SHP77 treated with DMSO at 0.1 percent for 48 hours (cell line): ENCODE measurements at regions not wholly inside any gene's neighbourhood (a gene's known extent, or its start where the extent isn't known, plus 50 kb on each side); places are given as distances from the start of the nearest gene placed in this dataset.
"Not testable (repeated sequence)": the region's sequence is repeated elsewhere in the genome, so short reads cannot be mapped to it uniquely, and the experiment has no call there.

Experiments
- DNase-seq: peaks from one replicate; lab custom pipeline; 2025; lab: John Stamatoyannopoulos, UW

- no peak for DNase-seq
These were observed 958.6 kb downstream of the TRAM1L1 start for GRCh38 chr4:116126794-116127193.

GRCh38 chr4:116122124-116122523, 963.3 kb downstream of the TRAM1L1 start:
- DNase-seq = no peak

- DNase-seq = peak; percentile 11
These were observed 967.2 kb downstream of the TRAM1L1 start for GRCh38 chr4:116118221-116118620.

GRCh38 chr4:116112861-116113260, 972.5 kb downstream of the TRAM1L1 start:
- not testable (repeated sequence) for DNase-seq

- DNase-seq = no peak
These were observed 974.7 kb downstream of the TRAM1L1 start for GRCh38 chr4:116110713-116111112.

- no peak for DNase-seq
These were observed 976.8 kb downstream of the TRAM1L1 start for GRCh38 chr4:116108606-116109005.

- DNase-seq = no peak
These were observed 984.1 kb downstream of the TRAM1L1 start for GRCh38 chr4:116101321-116101720.

- DNase-seq = no peak
These were observed 985.8 kb downstream of the TRAM1L1 start for GRCh38 chr4:116099596-116099995.

- DNase-seq = not testable (repeated sequence)
These were observed 983.9 kb upstream of the NDST4 start for GRCh38 chr4:116097353-116097752.

- DNase-seq = no peak
These were observed 979.5 kb upstream of the NDST4 start for GRCh38 chr4:116092961-116093360.

GRCh38 chr4:116088771-116089170, 975.4 kb upstream of the NDST4 start:
- no peak for DNase-seq

GRCh38 chr4:116082808-116083366, 969.5 kb upstream of the NDST4 start:
- no peak for DNase-seq

GRCh38 chr4:116073051-116073450, 959.6 kb upstream of the NDST4 start:
- DNase-seq = no peak

- no peak for DNase-seq
These were observed 956.9 kb upstream of the NDST4 start for GRCh38 chr4:116070283-116070682.

GRCh38 chr4:116066711-116067245, 953.4 kb upstream of the NDST4 start:
- no peak for DNase-seq

- no peak for DNase-seq
These were observed 950.9 kb upstream of the NDST4 start for GRCh38 chr4:116064331-116064730.

GRCh38 chr4:116059361-116059760, 945.9 kb upstream of the NDST4 start:
- no peak for DNase-seq

- no peak for DNase-seq
These were observed 944.7 kb upstream of the NDST4 start for GRCh38 chr4:116058129-116058528.

GRCh38 chr4:116055857-116056827, 942.7 kb upstream of the NDST4 start:
- DNase-seq = peak; percentile 10

GRCh38 chr4:116027311-116027710, 913.9 kb upstream of the NDST4 start:
- no peak for DNase-seq

GRCh38 chr4:116024954-116025708, 911.7 kb upstream of the NDST4 start:
- DNase-seq = no peak

- no peak for DNase-seq
These were observed 909.6 kb upstream of the NDST4 start for GRCh38 chr4:116023049-116023448.
